ENCODE measurements at regions not wholly inside any gene's neighbourhood (a gene's known extent, or its start where the extent isn't known, plus 50 kb on each side); places are given as distances from the start of the nearest gene placed in this dataset.

DNA sequence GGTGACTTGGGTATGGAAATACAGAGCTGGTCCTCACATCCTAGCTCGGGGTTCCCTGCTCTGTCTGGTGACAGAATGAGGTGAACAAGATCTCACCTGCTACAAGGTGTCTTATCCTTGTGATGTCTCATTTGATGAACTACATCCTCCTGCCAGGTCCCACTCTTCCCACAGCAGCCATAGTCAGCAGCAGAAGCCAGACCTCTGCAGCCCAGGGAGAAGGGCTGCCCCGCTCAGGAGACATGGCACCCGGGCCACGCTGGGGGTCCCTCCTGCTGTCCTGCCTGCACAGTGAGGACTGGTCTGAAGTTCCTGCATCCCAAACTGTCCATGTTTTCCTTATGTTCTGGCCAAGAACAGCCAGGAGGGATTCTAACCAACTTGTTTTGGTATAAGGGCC is 414.1 kb downstream of the CTTN start:
- Histone ChIP-seq H3K36me3 (ENCODE audit: control insufficient read depth, insufficient read depth, low read length) (no peaks in the 10 kb centered on the region), H3K4me1 (ENCODE audit: control insufficient read depth, insufficient read depth, low read length) (peaks cover 5% of the 10 kb centered on the region), H3K4me3 (ENCODE audit: low read length) (no peak overlapping the region), H3K9ac (ENCODE audit: low read length) (no peak overlapping the region), H3K9me3 (ENCODE audit: control insufficient read depth, low read length) (no peaks in the 10 kb centered on the region), H3K27me3 (ENCODE audit: control insufficient read depth, insufficient read depth, low read length) (no peaks in the 10 kb centered on the region)

DNA sequence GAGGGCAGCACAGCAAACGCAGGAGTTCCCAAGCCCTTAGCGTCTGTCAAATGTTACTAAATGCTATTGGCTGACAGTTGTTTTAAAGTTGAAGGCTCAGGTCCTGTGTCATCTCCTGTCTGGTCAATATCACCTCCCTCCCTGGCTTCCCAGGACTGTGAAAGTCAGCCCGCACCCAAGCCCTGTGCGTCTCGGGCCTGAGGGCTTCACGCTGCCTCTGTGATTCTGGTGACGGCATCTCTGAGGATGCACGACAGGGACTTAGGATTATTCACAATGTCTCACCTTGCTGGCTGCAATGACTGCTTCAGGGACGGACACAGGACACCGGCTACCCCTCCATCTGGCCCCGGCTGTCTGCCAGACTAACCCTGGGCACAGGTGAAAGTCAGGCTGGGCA is 415.3 kb downstream of the CTTN start:
- Histone ChIP-seq H3K4me3 (ENCODE audit: low read length) (no peak overlapping the region), H3K9ac (ENCODE audit: low read length) (no peak overlapping the region), H3K9me3 (ENCODE audit: control insufficient read depth, low read length) (no peaks in the 10 kb centered on the region), H3K36me3 (ENCODE audit: control insufficient read depth, insufficient read depth, low read length) (no peaks in the 10 kb centered on the region), H3K4me1 (ENCODE audit: control insufficient read depth, insufficient read depth, low read length) (peaks cover 5% of the 10 kb centered on the region), H3K27me3 (ENCODE audit: control insufficient read depth, insufficient read depth, low read length) (no peaks in the 10 kb centered on the region)

DNA sequence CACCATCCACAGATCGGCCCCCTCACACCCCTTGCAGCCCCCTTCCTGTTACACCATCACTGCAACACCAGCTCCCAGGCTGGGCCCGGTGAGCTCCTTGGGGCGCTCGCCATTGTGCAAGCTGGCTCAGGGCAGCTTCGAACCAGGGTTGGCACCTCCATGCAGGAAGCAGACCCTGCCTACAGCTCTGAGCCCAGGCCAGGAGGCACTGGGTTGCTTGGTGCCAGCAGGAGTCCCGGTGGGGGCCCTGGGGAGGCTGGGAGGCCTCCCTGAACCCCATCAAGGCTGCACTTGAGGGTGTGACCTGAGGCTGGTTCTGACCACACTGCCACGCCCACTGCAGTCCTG is 417.1 kb downstream of the CTTN start:
- H3K27me3 ChIP-seq (ENCODE audit: control insufficient read depth, insufficient read depth, low read length), result no peaks in the 10 kb centered on the region
- no peak overlapping the region for H3K4me3 ChIP-seq (ENCODE audit: low read length)
- no peak overlapping the region for H3K9ac ChIP-seq (ENCODE audit: low read length)
- H3K4me1 ChIP-seq (ENCODE audit: control insufficient read depth, insufficient read depth, low read length), result peaks cover 5% of the 10 kb centered on the region
- H3K36me3 ChIP-seq (ENCODE audit: control insufficient read depth, insufficient read depth, low read length), result no peaks in the 10 kb centered on the region
- H3K9me3 ChIP-seq (ENCODE audit: control insufficient read depth, low read length), result no peaks in the 10 kb centered on the region

DNA sequence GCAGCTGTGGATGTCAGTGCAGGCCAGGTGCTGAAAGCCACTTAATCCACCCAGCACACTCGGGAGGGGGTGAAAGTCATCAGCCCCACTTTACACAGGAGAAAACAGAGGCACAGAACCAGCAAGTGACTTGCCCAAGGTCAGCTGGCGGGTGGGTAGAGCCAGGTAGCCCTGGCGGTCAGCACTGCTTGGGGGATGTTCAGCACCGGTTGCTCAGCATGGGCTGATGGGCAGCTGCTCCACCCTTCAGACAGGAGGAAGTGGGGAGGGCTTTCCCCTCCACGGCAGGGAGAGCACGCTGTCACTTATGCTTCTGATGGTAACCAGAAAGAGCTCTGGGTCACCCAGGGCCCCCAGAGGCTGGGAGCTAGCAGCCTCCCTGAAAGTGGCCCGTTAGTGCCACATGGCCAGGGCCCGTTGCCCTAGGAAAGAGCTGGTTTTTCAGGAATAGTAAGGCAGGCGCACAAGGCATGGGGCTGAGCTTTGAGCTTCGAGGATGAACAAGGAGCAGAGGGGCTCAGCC is 417.9 kb downstream of the CTTN start:
- Histone ChIP-seq H3K36me3 (ENCODE audit: control insufficient read depth, insufficient read depth, low read length) (no peaks in the 10 kb centered on the region), H3K27me3 (ENCODE audit: control insufficient read depth, insufficient read depth, low read length) (no peaks in the 10 kb centered on the region), H3K4me1 (ENCODE audit: control insufficient read depth, insufficient read depth, low read length) (peaks cover 5% of the 10 kb centered on the region), H3K9ac (ENCODE audit: low read length) (no peak overlapping the region), H3K9me3 (ENCODE audit: control insufficient read depth, low read length) (no peaks in the 10 kb centered on the region), H3K4me3 (ENCODE audit: low read length) (no peak overlapping the region)

DNA sequence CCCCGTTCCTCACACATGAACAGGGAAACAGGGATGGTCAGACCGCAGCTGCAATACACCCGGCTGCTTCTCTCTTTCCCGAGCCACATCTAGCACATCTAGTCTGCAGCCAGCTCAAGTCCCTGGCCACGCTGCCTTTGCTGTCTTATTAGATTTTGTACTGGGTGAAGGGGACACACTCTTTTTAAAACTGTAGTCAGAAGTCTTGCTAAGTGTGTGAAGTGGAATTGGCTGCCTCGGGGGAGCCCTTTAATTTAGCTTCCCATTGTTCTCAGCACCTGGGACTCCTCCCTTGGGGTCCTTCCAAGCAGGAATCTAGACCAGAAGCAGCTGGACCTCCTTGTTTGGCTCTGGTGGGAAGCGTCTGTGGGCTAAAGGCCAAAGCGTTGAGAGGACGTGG is 420.0 kb downstream of the CTTN start:
- H3K9ac ChIP-seq (ENCODE audit: low read length), result no peak overlapping the region
- H3K27me3 ChIP-seq (ENCODE audit: control insufficient read depth, insufficient read depth, low read length), result no peaks in the 10 kb centered on the region
- peaks cover 5% of the 10 kb centered on the region for H3K4me1 ChIP-seq (ENCODE audit: control insufficient read depth, insufficient read depth, low read length)
- H3K36me3 ChIP-seq (ENCODE audit: control insufficient read depth, insufficient read depth, low read length), result no peaks in the 10 kb centered on the region
- no peaks in the 10 kb centered on the region for H3K9me3 ChIP-seq (ENCODE audit: control insufficient read depth, low read length)
- H3K4me3 ChIP-seq (ENCODE audit: low read length), result no peak overlapping the region

DNA sequence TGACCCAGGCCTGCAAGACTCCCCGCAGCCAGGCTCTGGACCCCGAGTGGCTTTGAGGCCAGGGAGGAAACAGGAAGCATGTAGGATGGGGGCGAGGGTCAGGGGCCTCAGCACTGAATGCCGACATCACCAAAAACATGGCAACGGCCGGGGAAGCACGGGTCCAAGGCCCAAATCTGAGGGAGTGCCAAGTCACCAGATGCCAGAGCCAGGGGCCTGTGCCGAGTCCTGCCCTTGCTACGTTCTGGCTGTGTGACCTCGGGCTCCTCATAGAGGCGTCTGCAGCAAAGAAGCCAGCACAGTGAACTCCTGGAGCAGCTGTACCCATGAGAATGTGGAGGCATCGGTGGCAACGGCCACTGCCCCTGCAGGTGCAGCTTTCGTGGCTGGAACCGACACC is 420.7 kb downstream of the CTTN start:
- Histone ChIP-seq H3K36me3 (ENCODE audit: control insufficient read depth, insufficient read depth, low read length) (no peaks in the 10 kb centered on the region), H3K4me1 (ENCODE audit: control insufficient read depth, insufficient read depth, low read length) (peaks cover 5% of the 10 kb centered on the region), H3K9me3 (ENCODE audit: control insufficient read depth, low read length) (no peaks in the 10 kb centered on the region), H3K27me3 (ENCODE audit: control insufficient read depth, insufficient read depth, low read length) (no peaks in the 10 kb centered on the region), H3K9ac (ENCODE audit: low read length) (no peak overlapping the region), H3K4me3 (ENCODE audit: low read length) (no peak overlapping the region)

DNA sequence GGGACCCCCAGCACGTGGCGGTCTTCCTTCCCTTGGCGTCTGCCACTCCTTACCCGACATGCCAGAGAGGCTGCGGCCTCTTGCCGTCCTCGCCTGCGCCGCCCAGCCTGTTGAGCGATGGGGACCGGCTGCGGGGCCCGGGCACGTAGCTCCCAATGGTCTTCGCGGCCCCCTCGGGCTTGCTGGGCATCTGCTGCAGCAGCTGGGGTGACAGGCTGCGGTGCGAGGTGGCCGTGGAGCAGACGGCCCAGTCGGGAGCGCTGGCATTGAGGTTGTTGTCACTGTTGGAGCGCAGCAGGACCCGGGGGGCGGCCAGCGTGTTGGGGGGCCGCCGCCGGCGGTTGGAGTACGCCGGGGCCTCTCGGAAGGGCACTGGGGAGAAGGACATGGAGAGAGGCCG is 422.0 kb downstream of the CTTN start:
- peaks cover 5% of the 10 kb centered on the region for H3K4me1 ChIP-seq (ENCODE audit: control insufficient read depth, insufficient read depth, low read length)
- no peak overlapping the region for H3K9ac ChIP-seq (ENCODE audit: low read length)
- no peaks in the 10 kb centered on the region for H3K9me3 ChIP-seq (ENCODE audit: control insufficient read depth, low read length)
- no peaks in the 10 kb centered on the region for H3K36me3 ChIP-seq (ENCODE audit: control insufficient read depth, insufficient read depth, low read length)
- no peak overlapping the region for H3K4me3 ChIP-seq (ENCODE audit: low read length)
- no peaks in the 10 kb centered on the region for H3K27me3 ChIP-seq (ENCODE audit: control insufficient read depth, insufficient read depth, low read length)

DNA sequence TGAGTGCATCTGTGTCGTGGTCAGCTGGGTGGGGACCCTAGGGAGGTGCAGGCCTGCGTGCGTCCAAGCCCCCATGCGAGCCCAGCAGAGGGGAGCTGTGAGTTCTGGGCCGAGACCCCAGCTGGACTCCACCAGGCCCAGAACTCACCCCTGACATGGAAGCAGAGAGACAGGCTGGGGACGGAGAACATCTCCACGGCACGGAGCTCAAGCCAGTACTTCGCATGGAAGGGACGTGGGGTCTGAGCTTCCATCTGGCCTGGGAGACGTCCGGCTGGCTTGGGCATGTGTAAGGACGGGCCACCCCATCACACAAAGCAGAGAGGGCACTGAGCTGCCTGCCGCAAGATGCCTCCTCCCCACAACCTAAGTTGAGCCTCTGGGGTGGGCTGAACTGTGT is 422.4 kb downstream of the CTTN start:
- no peak overlapping the region for H3K9ac ChIP-seq (ENCODE audit: low read length)
- H3K9me3 ChIP-seq (ENCODE audit: control insufficient read depth, low read length), result no peaks in the 10 kb centered on the region
- no peak overlapping the region for H3K4me3 ChIP-seq (ENCODE audit: low read length)
- H3K36me3 ChIP-seq (ENCODE audit: control insufficient read depth, insufficient read depth, low read length), result no peaks in the 10 kb centered on the region
- H3K4me1 ChIP-seq (ENCODE audit: control insufficient read depth, insufficient read depth, low read length), result peaks cover 2% of the 10 kb centered on the region
- H3K27me3 ChIP-seq (ENCODE audit: control insufficient read depth, insufficient read depth, low read length), result no peaks in the 10 kb centered on the region

DNA sequence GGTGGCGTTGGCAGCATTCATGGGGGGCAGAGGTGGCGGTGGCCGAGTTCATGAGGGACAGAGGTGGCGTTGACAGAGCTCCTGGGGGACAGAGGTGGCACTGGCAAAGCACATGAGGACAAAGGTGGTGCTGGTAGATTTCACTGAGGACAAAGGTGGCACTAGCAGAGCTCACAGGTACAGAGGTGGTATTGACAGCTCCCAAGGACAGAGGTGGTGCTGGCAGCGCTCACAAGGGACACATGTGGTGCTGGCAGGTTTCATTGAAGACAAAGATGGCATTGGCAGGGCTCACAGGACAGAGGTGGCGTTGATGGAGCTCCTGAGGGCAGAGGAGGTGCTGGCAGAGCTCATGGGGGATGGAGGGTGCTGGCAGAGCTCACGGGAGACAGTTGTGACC is 425.4 kb downstream of the CTTN start:
- H3K36me3 ChIP-seq (ENCODE audit: control insufficient read depth, insufficient read depth, low read length), result no peaks in the 10 kb centered on the region
- no peaks in the 10 kb centered on the region for H3K27me3 ChIP-seq (ENCODE audit: control insufficient read depth, insufficient read depth, low read length)
- no peak overlapping the region for H3K9ac ChIP-seq (ENCODE audit: low read length)

DNA sequence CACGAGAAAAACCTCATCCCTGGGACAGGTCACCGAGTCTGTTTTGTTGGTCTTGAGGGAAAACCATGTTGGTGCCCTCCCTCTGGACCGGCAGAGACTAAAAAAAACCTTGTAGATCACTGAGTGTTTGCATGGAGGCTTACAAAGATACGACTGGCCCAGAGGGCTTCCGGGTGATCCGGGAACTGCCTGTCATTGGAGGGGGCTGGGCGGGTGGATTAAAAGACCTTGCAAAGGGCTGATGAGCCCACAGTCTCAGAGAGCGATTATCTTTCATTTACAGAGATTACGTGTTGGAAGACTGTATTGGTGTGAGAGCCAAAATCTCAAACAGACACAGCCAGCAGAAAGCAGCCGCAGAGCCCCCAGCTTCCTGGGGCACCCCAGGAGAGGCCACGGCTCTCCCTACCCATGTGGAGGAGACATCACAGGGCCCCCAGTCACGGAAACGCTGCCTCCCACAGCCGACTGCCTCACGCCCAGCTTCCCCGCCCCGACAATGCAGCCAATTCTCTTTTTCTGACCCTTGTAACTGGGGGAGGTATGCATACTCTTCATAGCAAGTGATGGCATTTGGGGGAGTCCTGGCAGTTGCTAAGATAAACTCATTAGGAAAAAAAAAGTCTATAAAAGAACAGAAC is 426.4 kb downstream of the CTTN start:
- Histone ChIP-seq H3K9ac (ENCODE audit: low read length) (no peak overlapping the region), H3K4me1 (ENCODE audit: control insufficient read depth, insufficient read depth, low read length) (no peaks in the 10 kb centered on the region), H3K9me3 (ENCODE audit: control insufficient read depth, low read length) (no peaks in the 10 kb centered on the region), H3K27me3 (ENCODE audit: control insufficient read depth, insufficient read depth, low read length) (no peaks in the 10 kb centered on the region), H3K4me3 (ENCODE audit: low read length) (no peak overlapping the region), H3K36me3 (ENCODE audit: control insufficient read depth, insufficient read depth, low read length) (no peaks in the 10 kb centered on the region)

More for the DNA sequence above, 425.4 kb downstream of the CTTN start:
- Histone ChIP-seq H3K9me3 (ENCODE audit: control insufficient read depth, low read length) (no peaks in the 10 kb centered on the region), H3K4me3 (ENCODE audit: low read length) (no peak overlapping the region), H3K4me1 (ENCODE audit: control insufficient read depth, insufficient read depth, low read length) (no peaks in the 10 kb centered on the region)

DNA sequence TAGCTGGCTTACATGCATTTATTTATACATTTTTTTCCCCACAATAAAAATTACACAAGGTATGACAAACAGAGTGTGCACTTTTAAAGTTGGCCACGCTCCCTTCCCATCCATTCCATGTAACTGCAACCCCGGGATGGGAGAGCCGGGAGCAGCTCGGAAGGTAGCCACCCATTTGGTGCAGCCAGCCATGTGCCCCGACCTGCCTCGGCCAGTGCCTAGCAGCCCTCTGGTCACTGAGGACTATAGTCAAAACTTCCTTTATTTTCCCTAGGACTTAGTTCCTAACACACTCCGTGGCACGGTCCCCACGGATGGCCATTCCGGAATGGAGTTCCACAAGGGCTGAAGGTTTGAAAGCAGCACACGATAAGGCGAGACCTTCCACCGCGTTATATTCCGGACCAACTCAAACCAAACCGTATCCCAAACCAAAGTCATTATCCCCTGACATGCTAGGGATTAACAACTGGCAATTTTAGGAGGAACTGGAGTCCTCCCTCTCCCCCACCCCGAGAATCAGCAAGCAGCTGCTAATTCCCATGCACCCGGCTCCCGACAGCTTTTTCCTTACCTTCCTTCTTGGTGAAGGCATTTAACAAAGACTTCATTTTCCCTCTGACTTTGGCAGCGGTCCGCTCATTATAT is 426.4 kb downstream of the SHANK2 start:
- H3K36me3 ChIP-seq (ENCODE audit: control insufficient read depth, insufficient read depth, low read length), result no peaks in the 10 kb centered on the region
- H3K9ac ChIP-seq (ENCODE audit: low read length), result no peak overlapping the region
- H3K4me3 ChIP-seq (ENCODE audit: low read length), result no peak overlapping the region
- H3K4me1 ChIP-seq (ENCODE audit: control insufficient read depth, insufficient read depth, low read length), result no peaks in the 10 kb centered on the region
- no peaks in the 10 kb centered on the region for H3K9me3 ChIP-seq (ENCODE audit: control insufficient read depth, low read length)
- H3K27me3 ChIP-seq (ENCODE audit: control insufficient read depth, insufficient read depth, low read length), result no peaks in the 10 kb centered on the region

DNA sequence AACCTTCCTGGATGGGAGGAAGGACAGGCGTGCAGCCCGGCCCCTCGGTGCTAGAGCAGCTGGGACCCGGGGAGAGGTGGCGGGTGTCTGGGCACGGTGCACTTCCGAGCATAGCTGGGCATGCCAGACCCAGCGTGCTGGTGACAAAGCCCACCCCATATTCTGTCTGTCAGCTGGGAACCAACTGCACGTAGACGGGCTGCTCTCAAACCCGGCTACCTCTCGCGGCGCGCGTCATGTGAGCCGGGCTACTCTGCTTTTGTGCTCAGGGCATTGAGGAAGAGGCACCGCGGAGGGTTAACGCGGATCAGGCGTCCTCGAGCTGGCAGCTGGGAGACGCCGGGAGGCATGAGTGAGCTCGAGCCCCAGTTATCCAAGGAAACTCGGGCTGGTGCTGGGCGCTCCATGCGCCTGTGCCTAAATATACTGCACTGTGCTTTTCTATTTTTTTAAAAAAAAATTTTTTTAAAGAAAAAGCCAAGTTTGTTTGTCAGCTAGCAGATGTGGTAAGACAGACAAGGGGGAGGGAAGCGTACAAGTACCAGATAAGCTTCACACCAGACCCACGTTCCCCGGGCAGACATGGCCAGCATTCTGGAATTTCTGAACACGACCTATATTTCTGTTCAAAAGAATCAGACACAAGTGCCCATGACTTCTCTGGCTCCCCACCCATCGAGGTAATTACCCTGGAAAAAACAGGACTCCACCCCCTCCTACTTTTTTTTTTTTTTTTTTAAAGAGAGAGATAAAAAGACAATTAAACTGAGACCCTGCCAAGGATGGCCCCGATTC is 425.6 kb downstream of the SHANK2 start:
- Histone ChIP-seq H3K27me3 (ENCODE audit: control insufficient read depth, insufficient read depth, low read length) (no peaks in the 10 kb centered on the region), H3K4me3 (ENCODE audit: low read length) (no peak overlapping the region), H3K9ac (ENCODE audit: low read length) (no peak overlapping the region), H3K36me3 (ENCODE audit: control insufficient read depth, insufficient read depth, low read length) (no peaks in the 10 kb centered on the region), H3K9me3 (ENCODE audit: control insufficient read depth, low read length) (no peaks in the 10 kb centered on the region), H3K4me1 (ENCODE audit: control insufficient read depth, insufficient read depth, low read length) (no peaks in the 10 kb centered on the region)

All from mucosa of stomach (tissue), 1 donor.